Nephron (organoid): ENCODE measurements at regions not wholly inside any gene's neighbourhood (a gene's known extent, or its start where the extent isn't known, plus 50 kb on each side); places are given as distances from the start of the nearest gene placed in this dataset.
"Not testable (repeated sequence)": the region's sequence is repeated elsewhere in the genome, so short reads cannot be mapped to it uniquely, and the experiment has no call there.

Source experiments
- H3K27ac Mint-ChIP-seq, 3 experiments: 2 replicates each; pipeline ENCODE4 v1.8.0; 2020; ENCODE audit warnings: mixed read lengths in 3 of 3, mild to moderate bottlenecking in 2 of 3, moderate library complexity in 1 of 3
- H3K27me3 Mint-ChIP-seq: 2 replicates; pipeline ENCODE4 v1.8.0; 2021; ENCODE audit warnings: low read depth, mild to moderate bottlenecking, moderate library complexity, mixed read lengths
- H3K36me3 Mint-ChIP-seq: 2 replicates; pipeline ENCODE4 v1.8.0; 2020; ENCODE audit warnings: low read depth, mixed read lengths
- H3K4me1 Mint-ChIP-seq: 2 replicates; pipeline ENCODE4 v1.8.0; 2020; ENCODE audit warnings: mixed read lengths
- H3K4me3 Mint-ChIP-seq, 3 experiments: 2 replicates each; pipeline ENCODE4 v1.8.0; 2020; ENCODE audit warnings: mild to moderate bottlenecking in 3 of 3, mixed read lengths in 3 of 3, moderate library complexity in 2 of 3
- H3K9me3 Mint-ChIP-seq: 2 replicates; pipeline ENCODE4 v1.8.0; 2020; ENCODE audit warnings: mixed read lengths
- CTCF ChIP-seq, 3 experiments: fragments of 200-600 bp; sonication (generic); IDR thresholded peaks; one replicate each; pipeline ENCODE4 v1.5.0; 2021; ENCODE audit warnings: antibody characterized with exemption in 3 of 3; ENCODE audit not compliant: unreplicated experiment in 3 of 3

GRCh38 chr5:104001136-104001535 lies 438.5 kb upstream of the NUDT12 start:
- Mint-ChIP-seq H3K4me1 (no peaks in the 10 kb centered on the region), H3K4me3 (no peak overlapping the region), H3K27me3 (no peaks in the 10 kb centered on the region), H3K36me3 (no peaks in the 10 kb centered on the region), H3K9me3 (peaks cover 5% of the 10 kb centered on the region), H3K27ac (no peak overlapping the region)
- TF ChIP-seq CTCF (IDR thresholded peaks at IDR 0.05; ENCODE audit: unreplicated experiment in 3 of 3), result no peak

GRCh38 chr5:103993031-103993430 lies 430.4 kb upstream of the NUDT12 start:
- no peaks in the 10 kb centered on the region for H3K36me3 Mint-ChIP-seq
- H3K4me3 Mint-ChIP-seq, result no peak overlapping the region
- H3K4me1 Mint-ChIP-seq, result no peaks in the 10 kb centered on the region
- no peak overlapping the region for H3K27ac Mint-ChIP-seq
- TF ChIP-seq CTCF (IDR thresholded peaks at IDR 0.05; ENCODE audit: unreplicated experiment in 3 of 3), result no peak
- H3K27me3 Mint-ChIP-seq, result no peaks in the 10 kb centered on the region
- H3K9me3 Mint-ChIP-seq, result peaks cover 13% of the 10 kb centered on the region

- H3K36me3 Mint-ChIP-seq, result no peaks in the 10 kb centered on the region
- no peak overlapping the region for H3K4me3 Mint-ChIP-seq
- no peaks in the 10 kb centered on the region for H3K4me1 Mint-ChIP-seq
- no peaks in the 10 kb centered on the region for H3K27me3 Mint-ChIP-seq
- TF ChIP-seq CTCF (IDR thresholded peaks at IDR 0.05; ENCODE audit: unreplicated experiment in 3 of 3), result no peak
- H3K9me3 Mint-ChIP-seq, result peaks cover 7% of the 10 kb centered on the region
- H3K27ac Mint-ChIP-seq, result no peak overlapping the region
Measured at GRCh38 chr5:103990064-103990463, 427.5 kb upstream of the NUDT12 start.

GRCh38 chr5:103981592-103981991 lies 419.0 kb upstream of the NUDT12 start:
- TF ChIP-seq CTCF (IDR thresholded peaks at IDR 0.05; ENCODE audit: unreplicated experiment in 3 of 3), result no peak
- H3K36me3 Mint-ChIP-seq, result no peaks in the 10 kb centered on the region
- no peaks in the 10 kb centered on the region for H3K27me3 Mint-ChIP-seq
- H3K4me3 Mint-ChIP-seq, result no peak overlapping the region
- H3K9me3 Mint-ChIP-seq, result peaks cover 3% of the 10 kb centered on the region
- no peak overlapping the region for H3K27ac Mint-ChIP-seq
- no peaks in the 10 kb centered on the region for H3K4me1 Mint-ChIP-seq

GRCh38 chr5:103973669-103974068 lies 411.1 kb upstream of the NUDT12 start:
- no peak overlapping the region for H3K27ac Mint-ChIP-seq
- no peak for TF ChIP-seq CTCF (IDR thresholded peaks at IDR 0.05; ENCODE audit: unreplicated experiment in 3 of 3)
- H3K9me3 Mint-ChIP-seq, result peaks cover 37% of the 10 kb centered on the region
- no peak overlapping the region for H3K4me3 Mint-ChIP-seq
- H3K36me3 Mint-ChIP-seq, result peaks cover 4% of the 10 kb centered on the region
- H3K4me1 Mint-ChIP-seq, result no peaks in the 10 kb centered on the region
- H3K27me3 Mint-ChIP-seq, result no peaks in the 10 kb centered on the region

GRCh38 chr5:103966295-103966694 lies 403.7 kb upstream of the NUDT12 start:
- not testable (repeated sequence) for H3K27me3 Mint-ChIP-seq, H3K27ac Mint-ChIP-seq, H3K36me3 Mint-ChIP-seq, H3K4me1 Mint-ChIP-seq, H3K4me3 Mint-ChIP-seq
- H3K9me3 Mint-ChIP-seq, result peaks cover 23% of the 10 kb centered on the region
